Erythroblast (primary cell): ENCODE measurements at regions not wholly inside any gene's neighbourhood (a gene's known extent, or its start where the extent isn't known, plus 50 kb on each side); places are given as distances from the start of the nearest gene placed in this dataset.
"Not testable (repeated sequence)": the region's sequence is repeated elsewhere in the genome, so short reads cannot be mapped to it uniquely, and the experiment has no call there.

Source experiments
- GATA1 ChIP-seq: IDR thresholded peaks from 2 replicates; pipeline ENCODE4 v1.6.1; 2011; ENCODE audit warnings: low read depth, mild to moderate bottlenecking, control low read depth, low read length, moderate library complexity
- POLR2A ChIP-seq: IDR thresholded peaks from 2 replicates; pipeline ENCODE4 v1.6.1; 2011; ENCODE audit warnings: mild to moderate bottlenecking, low read length

- TF ChIP-seq POLR2A, GATA1: not testable (repeated sequence)
These were observed 210.5 kb downstream of the BANP start for GRCh38 chr16:88161623-88162275.
